B cell (primary cell): ENCODE measurements at regions not wholly inside any gene's neighbourhood (a gene's known extent, or its start where the extent isn't known, plus 50 kb on each side); places are given as distances from the start of the nearest gene placed in this dataset.

Experiments used
- ATAC-seq: fragments of 200-7000 bp; cut with Tn5 transposase; one replicate; pipeline ENCODE4 v1.10.0; 2021; ENCODE audit warnings: low read depth, mild to moderate bottlenecking, moderate number of reproducible peaks, moderate library complexity
- CTCF ChIA-PET: fragments of 350-600 bp; sonication (Branson Sonifier 250); formaldehyde crosslinking; loops from one replicate; lab custom pipeline; 2021; ENCODE audit warnings: antibody characterized with exemption, inconsistent platforms; lab: Charles Lee
- POLR2A ChIA-PET: fragments of 350-600 bp; sonication (Branson Sonifier 250); formaldehyde crosslinking; loops from one replicate; lab custom pipeline; 2021; ENCODE audit warnings: antibody characterized with exemption; lab: Charles Lee
- DNase-seq: peaks from one replicate; pipeline ENCODE4 v3.0.0; 2013
- H2AFZ ChIP-seq: 2 replicates; pipeline ENCODE4 v1.6.1; 2012; ENCODE audit warnings: mild to moderate bottlenecking, low read depth, low read length; ENCODE audit not compliant: insufficient read depth, poor library complexity, severe bottlenecking
- H3K27ac ChIP-seq, 2 donors: 1 replicate in 1 of 2; 2 replicates in 1 of 2; pipeline ENCODE4 v1.5.1; 2012 to 2013; ENCODE audit warnings: low read length in 2 of 2, mild to moderate bottlenecking in 2 of 2, moderate library complexity in 1 of 2
- H3K27me3 ChIP-seq, 4 experiments: fragments of 200-600 bp in 1 of 4; sonication (generic) in 1 of 4; replicated peaks in 1 of 4; 1 replicate in 2 of 4; 2 replicates in 2 of 4; pipeline versions ENCODE4 v1.6.1 to v1.7.0; 2013 to 2016; ENCODE audit warnings: low read length in 3 of 4, mild to moderate bottlenecking in 2 of 4, mixed read lengths in 1 of 4, moderate library complexity in 1 of 4; ENCODE audit not compliant: insufficient read depth in 4 of 4, control insufficient read depth in 3 of 4; ENCODE audit errors: control extremely low read depth in 1 of 4
- H3K36me3 ChIP-seq, 2 experiments: replicated peaks in 1 of 2; 1 replicate in 1 of 2; 2 replicates in 1 of 2; pipeline versions ENCODE4 v1.6.1 to v1.7.1; 2013; ENCODE audit warnings: low read length in 1 of 2; ENCODE audit not compliant: insufficient read depth in 2 of 2, control insufficient read depth in 1 of 2; ENCODE audit errors: control extremely low read depth in 1 of 2, extremely low read depth in 1 of 2
- H3K4me1 ChIP-seq, 2 donors: fragments of 200-600 bp in 1 of 2; sonication (generic) in 1 of 2; 1 replicate in 1 of 2; 2 replicates in 1 of 2; pipeline versions ENCODE4 v1.5.1 to v1.6.1; 2013 to 2017; ENCODE audit warnings: low read length in 2 of 2; ENCODE audit not compliant: control insufficient read depth in 2 of 2, insufficient read depth in 2 of 2
- H3K4me2 ChIP-seq: replicated peaks from 2 replicates; pipeline ENCODE3; 2012; ENCODE audit warnings: mild to moderate bottlenecking, low read depth, low read length; ENCODE audit not compliant: poor library complexity, severe bottlenecking
- H3K4me3 ChIP-seq, 5 experiments: fragments of 200-600 bp in 1 of 5; sonication (generic) in 1 of 5; 1 replicate in 3 of 5; 2 replicates in 2 of 5; pipeline versions ENCODE4 v1.5.1 to v1.7.0; 2011 to 2016; ENCODE audit warnings: low read length in 4 of 5, mild to moderate bottlenecking in 4 of 5, low read depth in 2 of 5, control low read depth in 1 of 5, moderate library complexity in 1 of 5; ENCODE audit not compliant: insufficient read depth in 1 of 5; ENCODE audit errors: control extremely low read depth in 1 of 5, extremely low read depth in 1 of 5
- H3K79me2 ChIP-seq: fragments of 200-600 bp; sonication (generic); one replicate; pipeline ENCODE4 v1.6.0; 2016; ENCODE audit warnings: low read length; ENCODE audit not compliant: control insufficient read depth, insufficient read depth
- H3K9ac ChIP-seq: fragments of 200-600 bp; sonication (generic); 2 replicates; pipeline ENCODE4 v1.6.1; 2017; ENCODE audit warnings: mild to moderate bottlenecking, low read length, moderate library complexity
- H3K9me3 ChIP-seq, 3 donors: one replicate each; pipeline versions ENCODE4 v1.6.1 to v1.7.1; 2013; ENCODE audit warnings: low read length in 2 of 3; ENCODE audit not compliant: control insufficient read depth in 2 of 3, insufficient read depth in 1 of 3; ENCODE audit errors: control extremely low read depth in 1 of 3
- H4K20me1 ChIP-seq: 2 replicates; pipeline ENCODE4 v1.6.0; 2012; ENCODE audit warnings: mild to moderate bottlenecking, low read length; ENCODE audit not compliant: insufficient read depth, control insufficient read depth, poor library complexity, severe bottlenecking
- H3K27ac Mint-ChIP-seq: one replicate; pipeline ENCODE4 v1.8.0; 2021; ENCODE audit warnings: mixed read lengths
- H3K27me3 Mint-ChIP-seq: one replicate; pipeline ENCODE4 v1.8.0; 2021; ENCODE audit warnings: mixed read lengths
- H3K4me1 Mint-ChIP-seq: one replicate; pipeline ENCODE4 v1.8.0; 2021; ENCODE audit warnings: mixed read lengths
- H3K4me3 Mint-ChIP-seq: one replicate; pipeline ENCODE4 v1.8.0; 2021; ENCODE audit warnings: mixed read lengths
- H3K9me3 Mint-ChIP-seq: one replicate; pipeline ENCODE4 v1.8.0; 2022; ENCODE audit warnings: mixed read lengths; ENCODE audit not compliant: insufficient read depth
- CTCF ChIP-seq: fragments of 200-600 bp; IDR thresholded peaks from one replicate; pipeline ENCODE4 v1.8.0; 2022; ENCODE audit warnings: antibody characterized with exemption, mild to moderate bottlenecking
- EZH2 ChIP-seq: IDR thresholded peaks from 2 replicates; pipeline ENCODE4 v1.6.1; 2012; ENCODE audit warnings: borderline replicate concordance, low read depth, mild to moderate bottlenecking, moderate library complexity, low read length; ENCODE audit not compliant: insufficient read depth, poor library complexity, severe bottlenecking
- WGBS: methylation state at CpG from one replicate; pipeline ENCODE4 v1.1.5; 2013; ENCODE audit warnings: missing lambda C conversion rate; ENCODE audit not compliant: insufficient coverage; 5-methylcytosine and 5-hydroxymethylcytosine counted together
- intact Hi-C: fragments of 100-400 bp; cut with micrococcal nuclease; formaldehyde crosslinking; loops from one replicate; pipeline ENCODE4 v1.10.0; 2022

GRCh38 chr15:39247574-39247973 lies 333.3 kb upstream of the THBS1 start:
- no peak for DNase-seq
- H3K27ac Mint-ChIP-seq = no peak overlapping the region
- H3K4me3 ChIP-seq = no peak overlapping the region
- no peak overlapping the region for H3K27ac ChIP-seq
- H3K27me3 Mint-ChIP-seq = peaks cover 4% of the 10 kb centered on the region
- H3K9me3 Mint-ChIP-seq = no peaks in the 10 kb centered on the region
- H3K4me2 ChIP-seq = no peak overlapping the region
- H3K9ac ChIP-seq = no peak overlapping the region
- TF ChIP-seq EZH2 (no peak), CTCF (no peak)
- POLR2A ChIA-PET = no interaction called here
- no peaks in the 10 kb centered on the region for H3K79me2 ChIP-seq
- H3K27me3 ChIP-seq = no peaks in the 10 kb centered on the region
- no peaks in the 10 kb centered on the region for H3K4me1 ChIP-seq
- ATAC-seq = no peak
- no peaks in the 10 kb centered on the region for H4K20me1 ChIP-seq
- H3K9me3 ChIP-seq = peaks cover 0 to 1% (median 0%) of the 10 kb centered on the region in 3 donors
- no peak overlapping the region for H3K4me3 Mint-ChIP-seq
- H3K4me1 Mint-ChIP-seq = no peaks in the 10 kb centered on the region
- H2AFZ ChIP-seq = no peak overlapping the region
- H3K36me3 ChIP-seq = no peaks in the 10 kb centered on the region
- CTCF ChIA-PET = no interaction called here
- WGBS = 100% methylated on average over 1 of the region's 1 CpG
- intact Hi-C loops = no loop called here

GRCh38 chr15:39248204-39248603 lies 332.7 kb upstream of the THBS1 start:
- H3K4me2 ChIP-seq = no peak overlapping the region
- no peaks in the 10 kb centered on the region for H3K27me3 ChIP-seq
- Mint-ChIP-seq H3K27ac (no peak overlapping the region), H3K27me3 (peaks cover 4% of the 10 kb centered on the region), H3K4me1 (no peaks in the 10 kb centered on the region), H3K4me3 (no peak overlapping the region), H3K9me3 (no peaks in the 10 kb centered on the region)
- WGBS = 100% methylated on average over 1 of the region's 4 CpGs
- no peaks in the 10 kb centered on the region for H3K4me1 ChIP-seq
- CTCF ChIA-PET = no interaction called here
- intact Hi-C loops = no loop called here
- no peaks in the 10 kb centered on the region for H3K79me2 ChIP-seq
- H3K9ac ChIP-seq = no peak overlapping the region
- no peak overlapping the region for H2AFZ ChIP-seq
- ATAC-seq (no peak), DNase-seq (no peak)
- peaks cover 0 to 1% (median 0%) of the 10 kb centered on the region in 3 donors for H3K9me3 ChIP-seq
- POLR2A ChIA-PET = no interaction called here
- TF ChIP-seq CTCF (no peak), EZH2 (no peak)
- no peaks in the 10 kb centered on the region for H3K36me3 ChIP-seq
- no peaks in the 10 kb centered on the region for H4K20me1 ChIP-seq
- no peak overlapping the region for H3K27ac ChIP-seq
- H3K4me3 ChIP-seq = no peak overlapping the region
